ENCODE measurements at regions not wholly inside any gene's neighbourhood (a gene's known extent, or its start where the extent isn't known, plus 50 kb on each side); places are given as distances from the start of the nearest gene placed in this dataset.

- TF ChIP-seq GABPA (IDR thresholded peaks at IDR 0.05; ENCODE audit: low read depth) (no peak), KLF5 (IDR thresholded peaks at IDR 0.05; ENCODE audit: partially characterized antibody) (no peak), MYB (IDR thresholded peaks at IDR 0.05; ENCODE audit: borderline replicate concordance, low read depth, low read length) (no peak), MTA2 (IDR thresholded peaks at IDR 0.05; ENCODE audit: low read depth) (no peak), EZH2 (IDR thresholded peaks at IDR 0.05; ENCODE audit: borderline replicate concordance, control insufficient read depth, low read depth, low read length) (no peak), RBBP5 (conservative IDR thresholded peaks at IDR 0.05) (no peak)
Measured at GRCh38 chrX:1009771-1010170, 202.7 kb downstream of the CRLF2 start (continued).

- BruUV-seq (replicated peaks) = no TSS peak
- H3K4me2 ChIP-seq (ENCODE audit: control insufficient read depth, insufficient read depth) = no peak overlapping the region
- TF ChIP-seq RCOR1 (conservative IDR thresholded peaks at IDR 0.05; ENCODE audit: low read depth, low read length) (no peak), ZSCAN29 (IDR thresholded peaks at IDR 0.05) (no peak), ZNF592 (IDR thresholded peaks at IDR 0.05) (no peak), SIN3A (IDR thresholded peaks at IDR 0.05; ENCODE audit: low read depth, low read length) (no peak), ASH2L (IDR thresholded peaks at IDR 0.05; ENCODE audit: borderline replicate concordance, low read depth) (no peak), MTA2 (IDR thresholded peaks at IDR 0.05; ENCODE audit: low read depth) (no peak), PRDM15 (CRISPR knock-in tag; IDR thresholded peaks at IDR 0.05) (no peak), DPF2 (IDR thresholded peaks at IDR 0.05) (no peak), ZNF24 (IDR thresholded peaks at IDR 0.05) (no peak), USF1 (IDR thresholded peaks at IDR 0.05; ENCODE audit: borderline replicate concordance, extremely low read length, insufficient read depth, low read depth, low read length) (no peak), MXI1 (IDR thresholded peaks at IDR 0.05; ENCODE audit: low read depth, low read length) (no peak)
Measured at GRCh38 chrX:1006156-1006730, 206.2 kb downstream of the CRLF2 start.

More at GRCh38 chrX:1006156-1006730, 206.2 kb downstream of the CRLF2 start:
- Histone ChIP-seq H3K27ac (ENCODE audit: control insufficient read depth, insufficient read depth) (no peak overlapping the region), H3K9ac (ENCODE audit: control insufficient read depth, insufficient read depth, low read length) (no peak overlapping the region), H3K36me3 (ENCODE audit: control insufficient read depth in 2 of 2, insufficient read depth in 2 of 2, low read length in 1 of 2) (no peaks in the 10 kb centered on the region), H3K4me3 (no peak overlapping the region), H3K9me3 (replicated peaks; ENCODE audit: control insufficient read depth, insufficient read depth, low read length) (no peaks in the 10 kb centered on the region; the same call in 2 of the 3 replicates), H3K27me3 (replicated peaks in 1 of 2; ENCODE audit: control insufficient read depth in 2 of 2, insufficient read depth in 2 of 2, low read length in 1 of 2) (no peaks in the 10 kb centered on the region), H3K4me1 (ENCODE audit: control insufficient read depth, insufficient read depth, low read length) (no peaks in the 10 kb centered on the region), H2AFZ (ENCODE audit: control insufficient read depth, low read depth, low read length) (no peak overlapping the region), H3K79me2 (ENCODE audit: control insufficient read depth, insufficient read depth, low read length) (no peaks in the 10 kb centered on the region), H4K20me1 (ENCODE audit: control insufficient read depth, insufficient read depth) (no peaks in the 10 kb centered on the region)
- ATAC-seq (no peak), DNase-seq (ENCODE audit: low read depth, low spot score) (no peak), FAIRE-seq (no peak)
- ChIA-PET POLR2A (no interaction called here), RAD21 (ENCODE audit: unreplicated experiment) (no interaction called here), CTCF (no interaction called here), SMC1A (ENCODE audit: uncharacterized antibody, unreplicated experiment) (no interaction called here)
- intact Hi-C loops (cut with micrococcal nuclease; ENCODE audit: unreplicated experiment) = no loop called here
- in situ Hi-C loops (cut with MboI) = no loop called here
- WGBS (ENCODE audit: insufficient coverage, insufficient replicate concordance, low lambda C conversion rate, missing lambda C conversion rate) = 71% methylated on average over 20 of the region's 20 CpGs
